ENCODE measurements at regions not wholly inside any gene's neighbourhood (a gene's known extent, or its start where the extent isn't known, plus 50 kb on each side); places are given as distances from the start of the nearest gene placed in this dataset.
"Not testable (repeated sequence)": the region's sequence is repeated elsewhere in the genome, so short reads cannot be mapped to it uniquely, and the experiment has no call there.

DNA sequence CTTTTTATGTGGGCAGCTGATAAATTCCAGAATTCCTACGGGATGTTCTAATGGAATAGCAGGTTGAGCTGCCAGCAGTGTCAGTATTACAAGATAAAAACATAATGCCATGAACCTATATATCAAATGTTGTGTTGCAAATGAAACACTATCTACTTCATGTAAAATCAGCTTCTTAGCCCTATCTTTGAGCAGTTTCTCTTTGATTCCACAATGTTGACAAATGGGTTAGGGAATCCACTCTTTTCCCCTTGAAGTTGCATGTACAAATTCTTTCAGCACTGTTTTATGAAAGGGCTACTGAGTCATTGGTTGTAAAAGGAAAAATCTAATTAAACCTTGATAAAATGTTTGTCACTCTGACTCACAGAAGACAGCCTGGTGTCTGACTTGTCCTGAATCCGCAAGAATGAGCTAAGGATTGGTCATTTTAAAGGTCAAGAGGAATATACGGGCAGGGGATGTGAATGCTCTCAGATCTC, 950.6 kb upstream of the NUDT12 start:
- no peak for DNase-seq (ENCODE audit: low spot score)

GRCh38 chr5:104512063-104512825, 949.7 kb upstream of the NUDT12 start:
- DNase-seq (ENCODE audit: low spot score) = no peak

DNA sequence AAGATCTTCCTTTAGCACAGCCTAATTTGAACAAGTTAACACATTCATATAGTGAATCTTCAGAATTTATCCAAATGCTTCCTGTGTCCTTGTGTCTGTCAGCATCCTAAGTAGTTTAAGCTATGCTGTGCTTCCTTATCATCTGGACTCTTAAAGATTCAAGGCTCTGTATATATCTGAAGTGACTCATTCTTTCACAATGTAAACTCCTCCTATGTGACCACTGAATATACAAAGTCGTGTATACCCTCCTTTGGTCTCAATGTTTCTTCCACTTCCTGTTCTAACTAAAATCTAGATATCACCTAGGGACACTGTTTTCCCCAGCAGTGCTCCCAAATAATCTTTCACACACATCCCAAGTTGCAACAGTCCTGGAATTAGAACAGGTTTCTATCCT, 935.7 kb upstream of the NUDT12 start:
- DNase-seq (ENCODE audit: low spot score) = no peak

- no peak for DNase-seq (ENCODE audit: low spot score)
Measured at GRCh38 chr5:104494083-104494482, 931.5 kb upstream of the NUDT12 start.

GRCh38 chr5:104472811-104473210, 910.2 kb upstream of the NUDT12 start:
- DNase-seq (ENCODE audit: low spot score) = no peak

GRCh38 chr5:104456122-104456521, 893.5 kb upstream of the NUDT12 start:
- DNase-seq (ENCODE audit: low spot score) = no peak

DNA sequence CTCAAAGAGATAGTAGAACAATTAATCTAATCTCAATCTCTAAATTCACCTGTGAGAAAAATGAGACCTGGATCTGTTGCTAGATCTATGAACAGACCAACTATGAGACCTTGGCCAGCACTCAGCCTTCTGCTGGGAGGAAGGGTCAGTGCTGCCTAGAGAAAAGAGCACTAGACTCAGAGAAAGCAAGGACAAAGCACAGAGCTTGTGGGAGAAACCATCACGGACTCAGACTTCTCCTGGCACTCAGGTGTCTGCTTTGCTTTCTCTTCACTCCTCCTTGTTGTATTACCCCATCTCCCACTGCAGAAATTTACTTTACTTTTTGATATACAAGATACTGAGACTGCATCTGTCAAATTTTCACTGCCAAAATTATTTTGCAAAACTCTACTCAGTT, 890.0 kb upstream of the NUDT12 start:
- no peak for DNase-seq (ENCODE audit: low spot score)

DNA sequence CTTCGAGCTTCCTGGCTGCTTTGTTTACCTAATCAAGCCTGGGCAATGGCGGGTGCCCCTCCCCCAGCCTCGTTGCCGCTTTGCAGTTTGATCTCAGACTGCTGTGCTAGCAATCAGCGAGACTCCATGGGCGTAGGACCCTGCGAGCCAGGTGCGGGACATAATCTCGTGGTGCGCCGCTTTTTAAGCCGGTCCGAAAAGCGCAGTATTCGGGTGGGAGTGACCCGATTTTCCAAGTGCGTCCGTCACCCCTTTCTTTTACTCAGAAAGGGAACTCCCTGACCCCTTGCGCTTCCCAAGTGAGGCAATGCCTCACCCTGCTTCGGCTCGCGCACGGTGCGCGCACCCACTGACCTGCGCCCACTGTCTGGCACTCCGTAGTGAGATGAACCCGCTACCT, 889.3 kb upstream of the NUDT12 start:
- not testable (repeated sequence) for DNase-seq (ENCODE audit: low spot score)

- DNase-seq (ENCODE audit: low spot score) = no peak
Measured at GRCh38 chr5:104444656-104445055, 882.1 kb upstream of the NUDT12 start.

GRCh38 chr5:104443706-104444105, 881.1 kb upstream of the NUDT12 start:
- DNase-seq (ENCODE audit: low spot score) = no peak

DNA sequence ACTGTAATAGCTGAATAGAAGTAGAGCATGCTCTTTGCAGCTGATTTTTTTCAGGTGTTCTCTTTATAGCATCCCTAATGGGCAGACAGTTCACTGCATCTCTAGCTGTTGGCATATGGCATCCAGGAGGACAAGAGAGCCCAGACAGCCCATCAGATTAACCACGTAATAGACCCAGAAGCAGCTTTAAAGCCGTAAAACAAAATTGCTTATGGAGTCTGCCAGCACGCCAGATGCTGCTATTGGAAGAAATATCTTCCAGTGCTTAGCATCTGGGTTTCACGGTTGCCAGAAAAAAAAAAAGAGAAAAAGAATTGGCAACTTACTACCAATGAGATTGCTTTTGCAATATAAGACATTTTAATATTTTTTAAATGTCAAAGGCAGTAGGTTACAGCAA, 869.4 kb upstream of the NUDT12 start:
- no peak for DNase-seq (ENCODE audit: low spot score)

GRCh38 chr5:104431002-104431620, 868.5 kb upstream of the NUDT12 start:
- DNase-seq (ENCODE audit: low spot score) = no peak

DNA sequence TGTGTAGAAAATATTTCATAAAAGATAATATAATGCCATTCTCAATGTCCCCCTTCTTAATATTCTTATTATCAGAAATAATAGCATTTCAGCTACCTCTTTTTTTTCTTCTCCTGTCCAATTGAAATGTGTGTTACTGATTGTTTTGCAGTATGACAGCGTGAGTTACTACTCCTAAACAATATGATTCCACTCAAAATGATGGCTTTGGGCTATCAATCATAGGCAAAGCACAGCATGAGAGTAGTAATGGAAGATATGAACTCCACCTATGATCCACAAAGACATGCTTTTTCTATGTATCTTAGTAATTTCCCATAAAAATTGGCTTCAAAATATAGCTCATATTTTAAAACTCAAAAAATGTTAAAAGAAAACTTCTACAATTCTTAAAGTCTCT, 867.3 kb upstream of the NUDT12 start:
- no peak for DNase-seq (ENCODE audit: low spot score)

DNA sequence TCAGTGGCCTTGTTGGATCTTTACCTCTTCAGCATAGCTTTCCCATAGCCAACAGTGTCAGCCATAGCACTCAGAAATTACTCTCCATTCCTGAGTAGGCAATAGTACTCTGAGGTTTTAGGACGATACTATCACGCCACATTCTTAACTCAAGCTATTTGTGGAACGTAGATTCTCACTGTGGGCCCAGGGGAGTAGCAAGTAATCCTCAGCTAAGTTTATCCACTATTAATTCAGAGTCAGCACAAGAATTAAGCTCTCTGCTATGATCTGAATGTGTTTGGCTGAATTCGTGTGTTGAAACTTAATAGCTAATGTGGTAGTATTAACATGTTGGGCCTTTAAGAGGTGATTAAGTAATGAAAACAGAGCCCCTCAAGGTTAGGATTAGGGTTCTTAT, 858.8 kb upstream of the NUDT12 start:
- DNase-seq (ENCODE audit: low spot score) = no peak

GRCh38 chr5:104418056-104418455, 855.5 kb upstream of the NUDT12 start:
- DNase-seq (ENCODE audit: low spot score) = no peak

DNA sequence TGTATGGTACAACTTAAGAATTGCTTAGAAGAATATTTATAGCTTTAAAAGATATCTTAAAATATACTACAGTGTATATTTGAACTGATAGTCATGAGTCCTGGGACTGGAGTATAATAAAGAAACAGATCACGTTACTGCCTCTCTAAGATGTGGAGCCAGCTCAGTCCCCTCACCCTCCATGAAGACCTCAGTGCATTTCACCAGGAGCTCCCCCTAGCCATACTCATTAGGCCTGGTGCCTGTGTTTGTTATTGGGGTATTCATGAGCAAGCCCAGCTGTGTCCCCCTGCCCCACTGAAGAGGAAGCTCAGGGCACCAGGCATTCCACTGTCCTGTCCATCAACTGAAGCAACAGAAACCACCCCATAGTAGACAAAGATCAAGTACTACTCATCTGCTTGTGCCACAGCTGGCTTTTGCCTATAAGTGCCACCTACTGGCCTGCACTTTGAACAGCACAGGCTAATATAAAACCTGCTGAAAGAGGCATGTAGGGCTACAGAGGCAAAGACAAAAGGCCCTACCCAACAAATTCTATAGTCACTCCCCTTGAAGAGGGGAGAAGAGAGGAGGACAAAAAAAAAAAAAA, 850.2 kb upstream of the NUDT12 start:
- no peak for DNase-seq (ENCODE audit: low spot score)

DNA sequence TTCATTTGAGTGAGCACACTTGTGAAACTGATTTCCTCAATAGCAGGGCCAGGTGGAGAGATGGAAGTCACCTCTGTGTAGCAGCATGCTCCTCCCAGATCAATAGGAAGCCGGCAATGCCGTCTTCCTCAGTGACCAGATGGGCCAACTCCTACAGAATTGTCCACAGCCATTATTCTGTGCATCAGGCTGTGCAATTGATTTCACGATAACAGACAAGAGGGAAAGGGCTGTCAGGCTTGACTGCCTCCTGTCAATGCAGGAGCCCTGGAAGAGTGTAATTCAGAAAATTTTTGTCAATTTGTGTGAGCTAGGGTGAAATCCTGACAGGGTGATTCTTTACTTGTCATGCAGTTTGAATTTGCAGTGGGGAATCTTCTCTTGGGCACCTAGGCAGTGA, 838.4 kb upstream of the NUDT12 start:
- no peak for DNase-seq (ENCODE audit: low spot score)

DNA sequence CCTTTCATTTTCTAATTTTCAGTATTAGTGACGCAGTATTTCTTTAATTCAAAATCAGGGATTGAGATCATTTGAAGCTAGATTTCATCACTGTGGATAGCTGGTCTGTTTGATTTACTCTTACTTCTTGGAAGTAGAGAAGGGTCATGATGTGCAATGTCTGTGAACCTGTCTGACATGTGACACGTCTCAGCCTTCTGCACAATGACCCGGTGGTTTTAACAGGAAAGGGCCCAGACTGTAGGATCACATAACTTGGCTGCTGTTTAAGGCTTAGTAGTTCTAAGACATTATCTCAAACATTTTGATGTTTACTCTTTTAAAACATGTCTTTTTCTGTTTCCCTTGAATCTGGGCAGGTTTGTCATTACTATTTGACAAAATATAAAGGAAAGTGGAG, 823.3 kb upstream of the NUDT12 start:
- DNase-seq (ENCODE audit: low spot score) = no peak

- no peak for DNase-seq (ENCODE audit: low spot score)
Measured at GRCh38 chr5:104375345-104375744, 812.8 kb upstream of the NUDT12 start.

- no peak for DNase-seq (ENCODE audit: low spot score)
Measured at GRCh38 chr5:104372796-104373195, 810.2 kb upstream of the NUDT12 start.

DNA sequence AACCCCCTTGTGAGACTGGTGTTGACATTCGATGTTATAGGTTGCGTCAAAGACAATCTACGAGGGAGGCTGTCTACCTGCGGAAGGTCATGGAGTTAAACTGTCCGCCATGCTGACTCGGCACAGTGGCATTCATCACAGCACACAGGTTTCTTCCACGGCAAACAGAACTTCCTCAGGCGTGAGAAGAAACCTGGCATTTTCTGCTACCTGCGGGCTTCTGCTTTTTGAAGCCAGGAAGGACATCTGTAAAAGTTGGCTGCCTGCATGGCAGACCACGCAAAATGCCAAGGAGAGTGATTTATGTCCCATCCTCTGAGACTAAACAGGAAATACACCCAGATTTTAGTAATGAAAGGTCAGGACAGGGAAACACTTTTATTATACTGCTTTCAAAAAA, 809.8 kb upstream of the NUDT12 start:
- DNase-seq (ENCODE audit: low spot score) = no peak

DNA sequence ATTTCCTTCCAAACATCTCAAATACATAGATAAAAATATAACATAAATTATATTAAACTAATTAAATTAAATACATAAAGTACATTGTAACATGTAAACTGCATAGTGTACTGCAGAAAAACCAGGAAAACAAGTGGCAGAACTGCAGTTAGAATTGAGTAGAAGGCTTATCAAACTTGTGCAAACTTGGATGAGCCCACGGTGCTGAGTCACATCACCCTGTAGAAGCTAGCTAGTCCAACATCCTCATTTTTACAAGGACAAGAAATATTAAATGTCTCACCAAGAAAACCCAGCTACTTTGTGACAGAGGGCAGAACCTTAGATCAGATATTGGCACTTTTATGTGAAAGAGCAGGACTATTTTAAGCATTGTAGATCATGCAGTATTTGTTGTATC, 807.9 kb upstream of the NUDT12 start:
- DNase-seq (ENCODE audit: low spot score) = no peak

- no peak for DNase-seq (ENCODE audit: low spot score)
Measured at GRCh38 chr5:104367978-104368377, 805.4 kb upstream of the NUDT12 start.

All from mucosa of gallbladder (tissue), 1 donor.